GM21423 (cell line): ENCODE measurements at regions not wholly inside any gene's neighbourhood (a gene's known extent, or its start where the extent isn't known, plus 50 kb on each side); places are given as distances from the start of the nearest gene placed in this dataset.
A peak's percentile ranks its signal among the peaks of the same experiment; 100 is the strongest.
"Not testable (repeated sequence)": the region's sequence is repeated elsewhere in the genome, so short reads cannot be mapped to it uniquely, and the experiment has no call there.

ENCODE experiments used
- ATAC-seq: cut with Tn5 transposase; IDR thresholded peaks from one replicate; pipeline ENCODE4 v1.9.1; 2021; ENCODE audit warnings: mild to moderate bottlenecking, moderate library complexity; ENCODE audit not compliant: unreplicated experiment

DNA sequence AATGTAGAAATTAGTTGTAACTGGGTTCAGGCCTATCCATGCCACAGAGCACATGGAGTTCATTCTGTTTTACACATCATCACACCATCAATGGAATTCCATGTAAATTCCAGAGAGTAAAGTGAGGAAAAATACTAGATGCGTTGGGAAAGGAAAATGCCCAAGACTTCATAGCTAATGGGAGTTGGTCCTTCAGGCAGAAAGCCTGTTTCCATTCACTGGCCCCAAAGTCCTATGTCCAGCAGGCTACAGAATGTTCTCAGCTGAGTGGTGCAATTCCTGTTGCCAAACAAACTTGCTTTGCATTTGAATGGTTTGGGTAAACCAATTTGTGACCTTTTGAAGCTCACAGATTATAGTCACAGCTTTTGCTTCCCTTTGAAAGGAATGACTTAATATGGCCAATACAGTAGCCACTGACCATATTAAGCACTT, 164.6 kb upstream of the PFN2 start:
- no peak for ATAC-seq

DNA sequence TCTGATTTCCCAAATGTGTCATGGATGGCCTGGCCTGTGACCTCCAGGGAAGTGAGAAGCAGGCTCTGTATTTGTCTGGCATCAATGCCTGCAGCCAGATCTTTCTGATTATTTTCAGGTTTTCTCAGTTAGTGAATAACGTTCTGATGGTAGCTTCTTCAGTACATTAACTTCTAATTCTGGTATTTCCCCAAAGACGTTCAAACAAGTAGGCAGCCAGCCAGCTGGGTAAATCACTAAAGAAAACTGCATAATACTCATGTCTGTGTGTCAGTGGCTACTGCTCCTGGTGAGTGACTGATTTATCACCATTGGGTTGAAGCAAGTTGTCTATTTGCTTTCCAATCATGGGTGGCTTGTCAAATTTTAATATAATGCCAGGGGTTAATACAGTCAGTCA, 162.6 kb upstream of the PFN2 start:
- no peak for ATAC-seq

DNA sequence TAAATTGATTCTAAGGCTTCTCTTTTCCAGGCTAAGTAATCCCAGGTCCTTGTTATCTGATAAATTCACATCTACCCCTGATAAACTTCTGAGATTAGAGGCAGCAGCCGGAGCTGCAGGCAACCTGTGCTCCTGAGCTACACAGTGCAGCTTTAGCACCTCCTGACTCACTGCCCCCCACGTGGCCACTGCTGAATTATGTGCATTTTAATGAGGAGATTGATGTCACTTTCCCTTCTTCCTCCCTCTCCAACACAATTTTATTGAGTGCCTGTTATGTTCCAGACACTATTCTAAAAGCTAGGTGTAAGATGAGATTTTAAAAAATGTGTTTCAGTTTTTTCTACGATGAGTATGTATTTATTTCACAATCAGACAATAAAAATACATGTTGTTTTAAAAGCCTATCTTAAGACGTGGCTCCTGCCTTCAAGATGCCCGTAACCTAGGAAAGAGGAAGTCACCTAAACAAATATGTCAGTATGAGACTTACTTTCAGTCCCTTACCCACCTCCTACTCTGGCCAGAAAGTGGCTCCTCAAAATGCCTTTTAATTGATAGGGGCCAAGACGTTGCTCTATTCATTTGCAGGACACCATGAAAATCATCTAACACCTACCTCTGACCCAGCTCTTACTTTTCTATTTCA, 161.5 kb upstream of the PFN2 start:
- ATAC-seq = no peak

DNA sequence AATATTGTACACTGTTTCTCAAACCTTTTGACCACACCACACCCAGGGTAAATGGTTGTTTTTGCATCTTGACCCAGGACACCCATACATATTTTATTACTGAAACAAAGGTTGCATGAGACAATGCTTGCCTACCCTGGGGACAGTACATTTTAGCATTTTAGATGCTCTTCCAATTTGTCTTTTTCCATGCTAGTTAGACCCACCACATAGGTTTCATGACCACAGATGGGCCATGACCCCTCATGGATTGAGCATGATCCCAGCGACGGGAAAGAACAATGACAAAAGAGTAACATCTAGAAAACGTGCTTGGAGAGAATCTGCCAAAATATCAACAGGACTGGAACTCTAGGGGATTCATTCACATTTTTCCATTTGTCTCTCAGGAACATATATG, 161.0 kb upstream of the PFN2 start:
- ATAC-seq = no peak

DNA sequence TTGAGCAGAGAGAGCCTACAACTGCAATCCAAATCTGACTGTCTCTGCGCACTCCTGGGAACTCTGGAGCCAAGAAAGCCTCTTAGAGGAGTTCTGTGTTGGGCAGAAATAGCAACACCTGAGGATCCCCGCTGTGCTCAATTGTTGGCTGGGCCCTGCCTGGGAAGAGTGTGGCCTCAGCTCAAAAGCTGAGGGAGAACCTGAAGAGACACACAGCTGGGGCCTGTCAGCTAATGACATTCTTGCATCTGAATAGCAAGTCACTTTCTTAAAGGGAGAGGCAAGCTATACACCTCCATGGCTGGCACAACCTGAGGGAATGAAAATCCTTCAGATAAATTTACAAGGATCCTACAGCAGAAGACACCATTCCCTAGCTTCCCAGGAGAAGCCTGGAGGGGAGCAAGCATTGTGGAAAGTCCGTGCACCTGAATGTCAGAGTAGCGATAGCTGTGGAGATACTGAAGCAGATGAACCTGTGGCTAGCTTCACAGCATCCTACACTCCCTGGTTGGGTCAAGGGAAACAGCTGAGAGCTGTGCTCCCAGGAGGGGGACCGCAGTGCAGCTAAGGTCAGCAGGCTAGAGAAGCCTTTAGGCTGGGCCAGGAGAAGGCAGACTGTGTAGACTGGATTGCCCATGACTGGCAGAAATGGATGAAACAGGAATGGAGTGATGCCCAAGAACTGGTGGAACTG, 159.9 kb upstream of the PFN2 start:
- no peak for ATAC-seq

DNA sequence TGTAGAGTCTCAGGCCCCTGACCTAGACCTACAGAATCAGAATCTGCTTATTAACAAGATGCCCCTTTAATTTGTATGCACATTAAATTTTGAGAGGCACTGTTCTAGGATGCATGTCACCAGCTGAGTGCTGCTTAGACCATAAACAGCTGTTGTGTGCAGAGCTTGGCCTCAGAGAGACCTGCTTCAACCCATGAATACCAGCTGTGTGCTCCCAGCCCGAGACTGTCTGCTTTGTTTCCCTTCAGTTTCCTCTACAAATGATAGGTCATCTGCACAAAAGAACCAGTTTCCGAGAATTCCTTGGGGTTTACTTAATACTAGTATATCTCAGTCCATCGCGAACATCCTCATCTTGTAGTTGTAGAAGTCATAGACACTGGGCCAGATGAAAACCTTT, 158.5 kb upstream of the PFN2 start:
- no peak for ATAC-seq

DNA sequence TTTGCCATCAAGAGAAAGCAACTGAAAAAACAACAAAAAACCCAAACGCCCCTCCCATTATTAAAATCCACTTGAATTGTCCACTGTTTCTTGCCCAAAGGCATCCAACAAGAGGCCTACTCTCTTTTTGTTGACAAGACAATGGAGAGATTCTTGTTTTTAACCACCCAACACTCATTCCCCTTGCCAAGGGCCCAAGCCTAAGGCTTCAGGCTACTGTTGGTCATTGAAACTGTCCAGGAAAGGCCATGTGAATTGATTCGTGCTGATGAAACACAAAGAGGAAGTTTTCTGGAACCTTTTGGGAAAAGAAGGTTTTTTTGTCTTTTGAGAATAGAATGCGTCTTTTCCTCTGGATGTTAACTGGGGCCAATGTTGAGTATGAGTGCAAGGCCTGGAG, 157.4 kb upstream of the PFN2 start:
- ATAC-seq = no peak

DNA sequence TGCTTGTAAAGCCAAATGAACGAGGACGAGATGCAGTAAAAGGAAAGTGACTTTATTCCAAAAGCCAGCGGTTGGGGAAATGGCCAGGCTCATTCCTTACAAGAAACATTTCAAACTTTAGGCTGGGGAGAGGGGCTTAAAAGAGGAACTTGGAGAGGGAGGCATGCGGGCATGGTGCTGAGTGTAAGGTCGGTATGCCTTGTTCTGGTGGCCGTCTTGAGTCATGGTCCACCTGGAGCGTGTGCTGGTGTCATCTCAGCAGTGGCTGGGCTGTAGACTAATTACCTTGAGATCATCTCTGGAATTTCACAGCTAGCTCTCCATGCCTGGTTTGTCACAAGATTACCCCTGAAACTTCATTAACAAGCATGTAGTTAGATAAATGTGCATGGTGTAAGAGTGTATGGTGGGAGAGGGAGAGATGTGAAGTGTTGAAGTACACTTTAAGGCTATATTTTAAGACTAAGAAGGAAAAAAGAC, 156.4 kb upstream of the PFN2 start:
- ATAC-seq = no peak

DNA sequence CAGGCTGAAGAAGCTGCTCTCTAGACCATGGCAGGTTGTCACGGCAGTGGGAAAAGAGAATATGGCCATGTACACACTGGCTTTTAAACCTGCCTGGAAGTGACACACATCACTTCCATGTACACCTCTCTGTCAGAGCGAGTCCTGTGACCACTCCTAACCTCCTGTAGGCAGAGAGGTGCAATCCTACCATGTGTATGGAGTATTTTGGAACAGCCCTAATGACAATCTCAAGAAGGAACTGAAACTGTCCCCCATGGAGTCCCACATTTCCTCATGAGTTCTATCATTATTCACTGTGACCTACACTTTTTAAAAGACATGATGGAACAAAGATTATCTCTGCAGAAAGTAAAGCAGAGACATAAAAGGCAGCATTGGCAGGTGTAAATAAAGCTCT, 153.4 kb upstream of the PFN2 start:
- no peak for ATAC-seq

DNA sequence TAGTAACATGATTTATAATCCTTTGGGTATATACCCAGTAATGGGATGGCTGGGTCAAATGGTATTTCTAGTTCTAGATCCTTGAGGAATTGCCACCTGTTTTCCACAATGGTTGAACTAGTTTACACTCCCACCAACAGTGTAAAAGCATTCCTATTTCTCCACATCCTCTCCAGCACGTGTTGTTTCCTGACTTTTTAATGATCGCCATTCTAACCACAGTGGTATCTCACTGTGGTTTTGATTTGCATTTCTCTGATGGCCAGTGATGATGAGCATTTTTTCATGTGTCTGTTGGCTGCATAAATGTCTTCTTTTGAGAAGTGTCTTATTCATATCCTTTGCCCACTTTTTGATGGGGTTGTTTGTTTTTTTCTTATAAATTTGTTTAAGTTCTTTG, 152.6 kb upstream of the PFN2 start:
- not testable (repeated sequence) for ATAC-seq

DNA sequence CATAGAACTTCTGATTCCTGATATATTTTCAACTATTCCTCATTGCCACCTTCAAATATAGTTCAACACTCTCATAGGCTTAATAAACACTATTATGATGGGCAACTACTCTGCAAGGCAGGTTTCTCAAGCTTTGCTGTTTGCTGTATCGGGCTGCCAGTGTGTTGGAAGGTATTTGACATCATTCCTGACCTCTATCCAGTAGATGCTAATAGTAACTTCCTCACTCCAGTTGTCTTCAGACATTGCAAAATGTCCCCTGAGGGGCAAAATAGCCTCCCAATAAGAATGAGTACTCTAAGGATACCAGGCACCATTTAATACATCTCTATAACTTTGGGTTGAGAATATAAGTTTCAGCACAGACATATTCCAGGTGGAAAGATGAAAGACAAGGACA, 147.5 kb upstream of the PFN2 start:
- no peak for ATAC-seq

DNA sequence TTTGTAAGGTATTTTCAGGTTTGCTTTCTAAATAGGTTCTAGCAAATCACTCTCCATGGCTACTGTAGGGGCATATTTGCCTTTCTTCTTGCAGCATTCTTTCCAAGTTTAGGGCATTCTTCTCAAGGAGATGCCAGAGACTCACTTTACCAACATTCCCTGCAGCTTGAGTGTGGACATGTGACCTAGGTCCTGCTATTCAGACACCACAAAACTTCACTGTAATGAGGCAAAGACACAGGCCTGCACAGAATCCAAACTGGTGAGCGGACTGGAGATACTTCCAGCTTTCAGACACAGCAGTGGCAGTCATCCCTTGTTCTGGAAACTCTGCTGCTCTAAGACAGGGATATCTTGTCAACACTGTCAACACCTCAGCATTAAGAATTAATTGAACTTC, 146.4 kb upstream of the PFN2 start:
- no peak for ATAC-seq

DNA sequence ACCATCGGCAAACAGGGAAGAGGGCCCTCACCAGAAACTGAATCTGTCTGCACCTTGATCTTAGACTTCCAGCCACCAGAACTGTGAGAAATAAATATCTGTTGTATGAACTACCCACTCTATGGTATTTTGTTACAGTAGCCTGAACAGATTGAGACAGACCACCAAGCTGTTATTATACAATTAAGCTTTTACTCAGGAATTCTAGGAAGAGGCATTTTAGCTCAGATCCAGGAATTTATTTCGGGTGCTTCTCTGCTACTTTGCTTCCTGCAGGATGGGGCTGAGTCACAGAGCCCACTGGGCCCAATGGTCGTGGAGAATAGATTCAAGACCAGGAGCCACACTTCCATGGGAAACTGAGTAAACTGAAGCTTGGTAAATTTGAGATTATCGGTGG, 145.5 kb upstream of the PFN2 start:
- no peak for ATAC-seq

DNA sequence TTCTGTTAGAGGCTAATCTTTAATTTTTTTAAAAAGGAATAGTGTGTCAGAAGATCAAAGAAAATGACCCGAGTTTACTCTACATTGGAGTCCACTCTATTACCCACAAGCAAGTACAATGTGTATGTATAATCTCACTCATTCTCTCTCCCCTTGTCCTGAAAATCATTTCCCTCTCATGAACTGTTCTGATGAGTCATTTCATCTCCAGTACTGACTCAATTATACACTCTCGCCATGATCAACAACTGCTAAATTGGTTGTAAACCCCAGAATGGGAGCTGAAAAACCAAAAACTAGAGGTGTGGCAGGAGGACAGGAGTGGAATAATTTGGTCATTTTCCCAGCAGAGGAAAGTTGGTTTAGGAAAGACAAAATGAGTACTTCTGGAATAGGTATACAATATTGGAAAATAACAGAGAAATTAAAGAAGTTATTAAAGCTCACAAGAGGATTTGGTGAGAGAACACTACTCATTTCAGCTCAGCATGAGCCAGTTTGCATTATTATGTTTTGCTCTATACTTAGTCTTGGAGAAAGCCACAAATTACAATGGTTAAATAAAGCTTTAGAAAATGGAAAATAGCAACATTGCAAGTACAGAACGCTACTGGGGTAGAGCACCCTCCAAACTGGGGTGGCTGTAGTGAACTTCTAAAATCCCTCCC, 144.3 kb upstream of the PFN2 start:
- peak; percentile 63 for ATAC-seq

DNA sequence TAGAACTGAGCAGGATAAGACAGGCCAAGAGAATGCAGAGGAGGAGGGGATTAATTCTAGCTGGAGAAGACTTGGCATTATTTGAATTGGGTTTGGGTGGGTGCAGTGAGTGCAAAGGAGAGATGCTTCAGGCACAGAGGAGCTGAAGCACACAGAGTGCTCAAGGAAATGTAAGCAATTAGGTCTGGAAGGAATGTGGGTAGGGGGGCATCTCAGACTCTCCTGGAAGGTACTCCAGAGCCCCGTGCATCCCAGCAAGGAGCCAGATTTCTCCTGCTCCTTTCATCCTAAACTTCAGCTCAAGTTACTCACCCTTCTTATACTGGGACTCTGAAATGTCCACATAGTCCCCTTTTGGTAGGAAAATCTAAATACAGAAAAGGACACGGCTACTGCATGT, 143.6 kb upstream of the PFN2 start:
- no peak for ATAC-seq

DNA sequence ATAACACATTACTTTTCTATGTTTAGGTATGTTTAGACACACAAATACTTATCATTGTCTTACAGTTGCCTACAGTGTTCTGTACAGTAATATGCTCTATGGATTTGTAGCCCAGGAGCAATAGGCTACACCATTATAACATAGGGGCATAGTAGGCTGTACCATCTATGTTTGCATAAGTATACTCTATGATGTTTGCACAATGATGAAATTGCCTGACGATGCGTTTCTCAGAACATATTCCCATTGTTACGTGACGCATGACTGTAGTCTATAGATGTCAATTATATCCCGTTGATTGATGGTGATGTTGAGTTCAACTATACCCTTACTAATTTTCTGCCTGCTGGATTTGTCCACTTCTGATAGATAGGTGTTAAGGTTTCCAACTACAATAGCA, 139.4 kb upstream of the PFN2 start:
- no peak for ATAC-seq

DNA sequence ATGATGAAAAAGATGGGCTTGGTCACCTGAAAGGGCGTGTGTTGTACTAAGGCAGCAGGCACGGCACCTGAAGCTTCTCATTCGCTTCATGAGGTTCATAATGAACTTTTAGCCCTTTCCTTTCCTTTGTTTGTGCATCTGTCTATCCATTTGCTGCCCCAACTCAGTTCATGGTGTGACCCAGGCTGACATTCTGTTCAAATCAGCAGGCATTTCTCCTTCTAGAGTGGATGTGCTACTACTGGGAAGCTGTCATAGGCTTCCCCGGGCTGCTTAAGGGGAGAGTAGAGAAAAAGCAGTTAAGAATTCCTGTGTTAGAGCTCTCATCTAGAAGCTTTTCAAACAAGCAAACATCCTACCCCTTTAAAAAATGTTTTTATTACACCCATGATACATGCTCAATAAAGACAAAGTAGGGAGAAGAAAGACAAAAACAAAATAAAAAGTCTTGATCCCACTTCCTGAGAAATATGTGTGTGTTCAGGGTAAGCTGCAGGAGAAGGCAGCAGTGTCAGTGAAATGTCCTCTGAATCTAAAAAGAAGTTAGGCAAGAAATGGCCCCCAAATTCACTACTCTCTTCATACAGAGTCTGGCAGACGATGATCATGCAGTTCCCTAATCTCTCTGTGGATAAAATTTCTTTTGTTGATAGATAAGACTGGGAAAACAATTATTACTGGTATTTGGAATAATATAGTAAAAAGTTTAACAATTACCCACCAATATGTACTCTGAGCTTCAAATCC, 136.9 kb upstream of the PFN2 start:
- no peak for ATAC-seq

DNA sequence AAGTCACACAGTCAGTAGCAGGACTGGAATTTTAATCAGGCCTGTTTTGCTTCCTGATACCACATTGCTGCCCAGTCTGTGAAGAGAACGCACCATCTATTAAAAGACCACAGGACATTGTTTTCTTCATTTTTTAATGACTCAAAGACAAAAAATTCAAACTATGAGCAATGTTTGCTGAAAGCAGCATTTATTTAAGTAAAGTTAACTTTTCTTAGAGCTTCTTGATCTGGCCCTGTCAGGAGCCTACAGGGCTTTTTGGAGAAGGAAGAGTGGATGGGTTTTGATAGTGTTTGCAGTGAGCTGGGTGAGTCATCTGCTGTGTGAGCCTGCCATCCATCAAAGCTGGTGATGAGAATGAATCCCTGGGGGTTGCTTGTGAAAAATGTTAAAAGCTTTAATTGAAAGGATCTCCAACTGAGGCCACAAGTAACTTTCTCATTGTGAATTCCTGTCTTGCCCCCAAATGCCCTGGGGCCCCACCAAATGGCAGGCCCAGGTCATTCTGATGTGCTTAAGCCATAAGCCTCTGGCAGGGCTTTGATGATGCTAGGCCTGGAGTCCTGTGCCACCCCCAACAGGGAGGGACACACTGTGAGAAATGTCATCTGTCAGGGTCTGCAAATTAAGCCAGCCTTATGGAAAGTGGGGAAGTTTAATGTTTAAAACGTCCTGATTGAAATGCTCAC, 136.2 kb upstream of the PFN2 start:
- ATAC-seq = no peak

DNA sequence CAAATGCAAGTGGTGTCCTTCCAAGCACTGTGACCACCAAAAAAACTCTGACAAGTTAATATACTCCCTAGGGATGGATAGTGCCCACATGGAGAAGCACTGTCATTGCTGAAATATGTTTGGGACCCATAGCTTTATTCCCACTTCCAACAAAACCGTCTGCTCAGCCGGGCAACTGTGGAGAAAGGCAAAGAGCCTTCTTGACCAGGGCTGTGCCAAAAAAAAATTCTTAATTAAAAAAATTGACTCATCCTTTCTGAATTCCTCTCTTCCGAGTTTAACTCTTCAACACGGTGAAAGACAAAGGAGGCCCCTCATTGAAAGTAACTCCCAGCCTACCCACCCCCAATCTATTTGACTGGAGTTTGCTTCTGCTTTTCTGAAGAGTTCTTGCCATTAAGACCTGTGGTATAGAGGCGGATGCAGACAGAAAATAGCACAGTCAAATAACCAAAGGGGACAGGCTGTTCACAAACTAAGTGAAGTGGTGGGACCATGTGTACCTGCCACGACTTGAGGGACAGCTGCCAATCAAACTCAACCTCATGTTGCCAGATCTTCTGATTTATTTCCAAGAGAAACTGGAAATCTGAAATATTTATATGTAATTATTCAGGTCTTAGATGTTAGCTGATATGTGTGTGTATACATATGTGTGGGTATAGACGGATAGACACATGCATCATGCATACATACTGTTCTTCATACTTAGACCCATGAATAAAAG, 135.4 kb upstream of the PFN2 start:
- no peak for ATAC-seq

DNA sequence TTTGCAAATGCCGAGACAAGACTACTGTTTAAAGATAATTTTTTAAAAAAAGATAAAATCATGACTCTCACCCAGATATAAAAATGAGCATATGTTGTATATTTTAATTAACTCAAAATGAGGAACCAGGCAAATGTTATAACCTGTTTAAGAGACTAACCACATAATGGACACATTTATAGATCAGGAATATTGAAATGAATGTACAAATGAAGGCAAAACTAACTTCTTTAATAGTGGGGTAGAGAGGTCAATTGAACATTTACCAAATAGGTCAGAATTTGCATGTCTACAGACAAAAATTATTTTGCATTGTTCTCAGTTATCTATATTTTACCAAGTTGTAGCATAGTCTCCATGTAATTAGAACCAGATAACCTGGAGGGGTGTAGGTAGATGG, 134.3 kb upstream of the PFN2 start:
- no peak for ATAC-seq
